ENCODE measurements at regions not wholly inside any gene's neighbourhood (a gene's known extent, or its start where the extent isn't known, plus 50 kb on each side); places are given as distances from the start of the nearest gene placed in this dataset.

DNA sequence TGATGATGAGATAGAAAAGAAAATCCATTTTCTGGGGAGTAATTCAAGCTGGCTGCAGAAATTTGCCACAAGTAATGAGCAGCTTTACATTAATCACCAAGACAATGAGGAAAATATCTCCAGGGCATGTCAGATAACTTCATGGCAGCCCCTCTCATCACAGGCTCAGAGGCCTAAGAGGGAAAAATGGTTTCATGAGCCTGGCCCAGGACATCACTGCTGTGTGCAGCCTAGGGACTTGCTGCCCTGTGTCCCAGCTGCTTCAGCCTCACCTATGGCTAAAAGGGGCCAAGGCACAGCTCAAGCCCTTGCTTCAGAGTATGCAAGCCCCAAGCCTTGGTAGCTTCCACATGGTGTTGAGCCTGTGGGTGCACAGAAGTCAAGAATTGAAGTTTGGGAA is 161.7 kb downstream of the OPA1 start:
- no peak for DNase-seq

DNA sequence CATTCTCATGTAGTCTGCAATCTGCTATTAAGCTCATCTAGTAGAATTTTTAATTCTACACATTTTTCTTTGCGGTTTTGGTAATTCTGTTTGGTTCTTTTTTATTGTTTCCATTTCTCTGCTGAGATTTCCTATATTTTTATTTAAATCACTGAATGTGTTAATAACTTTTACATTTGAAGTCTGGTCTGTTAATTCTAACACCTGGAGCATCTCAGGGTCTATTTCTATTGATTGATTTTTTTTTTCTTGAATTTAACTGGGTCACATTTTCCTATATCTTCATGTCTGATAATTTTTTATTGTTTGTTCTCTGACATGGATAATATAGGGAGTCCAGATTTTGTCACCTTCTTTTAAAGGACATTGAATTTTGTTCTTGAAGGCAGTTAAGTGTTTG is 163.5 kb downstream of the OPA1 start:
- no peak for DNase-seq

DNA sequence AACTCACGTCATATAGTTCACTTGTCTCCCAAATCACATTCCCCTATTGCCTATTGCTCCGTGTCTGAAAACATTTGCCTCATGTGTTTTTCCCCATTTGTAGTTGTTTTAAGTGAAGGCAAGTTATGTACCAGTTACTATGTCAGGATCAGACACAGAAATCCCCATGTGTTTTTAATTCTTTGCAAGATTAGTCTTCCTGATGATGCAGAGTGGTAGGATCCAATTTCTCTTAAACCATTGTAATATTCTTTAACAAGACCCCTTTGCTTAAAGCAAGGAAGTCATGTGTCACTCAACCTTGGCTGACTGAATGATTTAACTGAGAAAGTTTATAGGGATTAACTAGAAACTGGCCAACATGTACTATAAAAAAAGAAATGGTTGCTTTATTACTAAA is 164.4 kb downstream of the OPA1 start:
- DNase-seq: no peak

DNA sequence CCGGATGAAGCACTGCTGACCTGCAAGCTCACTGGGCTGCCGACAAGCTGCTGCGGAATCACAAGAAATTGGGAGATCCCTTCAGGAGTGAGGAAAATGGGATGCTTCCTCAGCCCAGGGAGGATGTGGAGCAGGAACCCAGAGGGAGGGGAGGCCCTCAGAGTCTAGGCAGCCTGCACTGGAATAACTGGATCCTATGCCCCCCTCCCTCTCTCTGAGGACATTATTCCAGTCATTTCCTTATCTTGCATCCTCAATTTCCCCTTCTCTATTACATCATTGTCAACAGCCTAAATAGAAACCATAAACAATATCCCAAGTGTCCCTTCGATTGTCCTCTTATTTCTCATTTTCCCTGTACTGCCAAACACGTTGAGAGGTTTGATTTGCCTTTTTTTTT is 169.0 kb downstream of the OPA1 start:
- no peak for DNase-seq

DNA sequence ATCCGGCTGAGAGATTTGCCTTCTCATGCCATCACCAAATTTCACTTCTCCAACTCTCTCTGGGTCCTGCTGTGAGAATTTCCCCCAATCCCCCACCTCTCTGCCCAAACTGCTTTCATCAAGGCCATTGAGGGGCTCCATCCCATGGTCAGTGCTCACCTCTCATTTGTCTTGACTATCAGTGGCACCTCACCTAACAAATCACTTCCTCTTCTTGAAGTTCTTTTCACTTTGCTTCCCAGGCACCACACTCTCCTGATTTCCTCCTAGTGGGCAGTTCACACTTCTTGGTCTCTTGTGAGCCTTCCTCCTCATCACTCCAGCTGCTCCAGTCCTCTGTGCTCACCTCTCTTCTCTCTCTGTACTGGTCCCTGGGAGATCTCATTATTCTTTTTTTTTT is 169.6 kb downstream of the OPA1 start:
- no peak for DNase-seq

DNA sequence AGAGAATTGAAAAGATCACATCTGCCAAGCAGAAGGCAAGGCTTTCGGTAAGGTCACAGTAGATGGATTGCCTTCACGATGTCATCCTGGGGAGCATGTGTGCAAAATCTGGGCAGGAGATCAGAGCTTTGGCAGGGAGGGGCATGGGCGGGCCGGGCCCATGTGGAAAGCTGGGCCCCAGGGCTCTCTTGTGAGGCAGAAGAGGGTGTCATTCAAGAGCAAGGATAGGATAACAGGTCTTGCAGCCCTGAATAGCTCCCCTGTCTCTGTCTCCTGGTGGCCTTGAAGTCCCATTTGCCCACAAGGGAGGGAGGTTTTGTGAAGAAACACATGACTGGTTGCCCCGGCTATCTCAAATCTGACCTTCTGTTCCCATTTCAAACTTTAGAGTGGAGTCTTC is 172.0 kb downstream of the OPA1 start:
- no peak for DNase-seq

DNA sequence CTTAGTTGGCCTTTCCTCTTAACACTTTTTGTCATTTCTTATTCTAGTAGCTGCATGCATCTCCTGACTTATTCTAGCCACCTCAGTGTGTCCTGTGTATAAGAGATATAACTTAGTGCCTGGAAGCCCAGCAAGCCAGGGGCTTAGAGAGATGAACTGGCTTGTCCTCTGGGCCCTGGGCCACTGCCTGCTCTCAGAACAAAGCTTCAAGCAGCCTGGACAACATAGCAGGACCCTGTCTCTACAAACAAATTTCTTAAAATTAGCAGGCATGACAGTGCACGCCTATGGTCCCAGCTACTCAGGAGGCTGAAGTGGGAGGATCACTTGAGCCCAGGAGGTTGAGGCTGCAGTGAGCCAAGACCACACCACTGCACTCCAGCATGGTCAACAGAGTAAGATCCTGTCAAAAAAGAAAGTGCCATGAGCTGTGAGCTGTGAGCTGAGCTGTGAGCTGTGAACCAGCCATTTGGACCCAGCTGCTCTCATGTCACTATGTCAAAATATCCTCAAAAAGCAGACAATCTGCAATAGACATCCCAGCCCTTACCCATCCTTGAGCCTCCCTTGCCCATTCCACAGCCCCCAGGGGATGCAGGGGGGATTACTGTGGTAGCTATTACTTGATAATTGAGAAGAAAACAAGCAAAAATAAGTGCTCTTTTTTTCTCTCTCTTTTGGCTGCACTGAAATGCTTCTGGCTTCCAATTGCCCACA is 174.5 kb downstream of the OPA1 start:
- no peak for DNase-seq

DNA sequence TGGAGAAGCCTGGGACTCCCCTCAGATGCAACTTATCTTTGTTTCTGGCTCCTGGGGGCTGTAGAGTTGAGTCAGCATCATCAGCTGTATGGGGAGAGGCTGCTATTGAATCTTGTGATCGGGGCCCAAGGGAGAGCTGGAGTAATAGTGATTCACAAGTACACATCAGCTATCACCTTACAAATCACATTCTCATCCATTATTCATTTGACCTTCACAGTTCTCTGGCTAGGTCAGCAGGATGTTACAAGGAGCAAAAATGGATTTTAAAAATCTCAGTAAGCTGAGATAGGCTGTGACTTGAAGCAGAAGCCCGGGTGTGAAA is 175.0 kb downstream of the OPA1 start:
- DNase-seq: no peak

DNA sequence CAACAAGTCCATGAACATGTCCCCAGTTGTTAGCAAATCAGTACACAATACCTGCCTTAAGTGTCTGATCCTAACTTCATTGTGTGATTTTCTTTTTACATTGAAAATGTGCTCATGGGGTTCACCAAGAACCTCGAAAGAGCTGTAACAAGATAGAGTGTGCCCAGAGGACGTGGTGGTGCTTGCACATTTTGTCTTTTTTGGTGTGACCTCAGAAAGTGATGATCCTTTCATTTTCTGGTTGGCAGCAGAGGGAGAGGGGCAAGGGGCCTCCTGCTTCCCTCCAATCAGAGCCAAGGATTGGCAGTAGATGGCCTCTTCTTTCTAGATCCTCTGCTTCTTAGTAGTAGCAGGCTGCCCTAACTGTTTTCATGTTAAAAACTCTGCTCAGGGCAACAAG is 176.4 kb downstream of the OPA1 start:
- DNase-seq: no peak

DNA sequence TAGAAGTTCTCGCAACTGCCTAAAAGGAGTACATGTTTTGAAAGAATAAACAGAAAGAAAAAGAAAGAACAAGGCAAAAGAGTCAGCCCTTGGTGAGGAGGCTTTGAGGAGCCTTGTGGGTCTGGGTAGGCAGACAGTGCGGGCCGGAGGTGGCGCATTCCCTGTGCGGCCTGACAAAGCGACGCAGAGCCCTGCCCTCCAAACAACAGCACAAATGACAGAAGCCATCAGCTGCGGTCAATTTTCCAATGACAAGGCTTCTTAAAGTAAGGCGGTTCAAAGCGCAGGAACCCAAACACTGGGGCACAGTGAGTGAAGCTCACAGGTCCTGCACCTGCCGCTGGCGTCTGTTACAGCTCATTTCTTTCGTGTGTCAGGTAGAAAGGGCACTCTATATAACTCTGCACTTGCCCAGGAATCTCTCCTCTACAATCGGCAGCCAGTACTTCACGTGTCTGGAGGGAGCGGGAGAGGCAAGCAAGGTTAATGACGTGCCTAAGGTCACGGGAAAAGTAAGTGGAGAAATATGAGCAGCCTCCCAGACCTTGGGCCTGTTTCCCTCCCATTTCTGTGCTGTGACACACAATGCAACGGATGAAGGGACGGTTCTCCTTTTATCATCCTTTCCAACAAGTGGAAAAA is 178.1 kb downstream of the OPA1 start:
- no peak for DNase-seq

DNA sequence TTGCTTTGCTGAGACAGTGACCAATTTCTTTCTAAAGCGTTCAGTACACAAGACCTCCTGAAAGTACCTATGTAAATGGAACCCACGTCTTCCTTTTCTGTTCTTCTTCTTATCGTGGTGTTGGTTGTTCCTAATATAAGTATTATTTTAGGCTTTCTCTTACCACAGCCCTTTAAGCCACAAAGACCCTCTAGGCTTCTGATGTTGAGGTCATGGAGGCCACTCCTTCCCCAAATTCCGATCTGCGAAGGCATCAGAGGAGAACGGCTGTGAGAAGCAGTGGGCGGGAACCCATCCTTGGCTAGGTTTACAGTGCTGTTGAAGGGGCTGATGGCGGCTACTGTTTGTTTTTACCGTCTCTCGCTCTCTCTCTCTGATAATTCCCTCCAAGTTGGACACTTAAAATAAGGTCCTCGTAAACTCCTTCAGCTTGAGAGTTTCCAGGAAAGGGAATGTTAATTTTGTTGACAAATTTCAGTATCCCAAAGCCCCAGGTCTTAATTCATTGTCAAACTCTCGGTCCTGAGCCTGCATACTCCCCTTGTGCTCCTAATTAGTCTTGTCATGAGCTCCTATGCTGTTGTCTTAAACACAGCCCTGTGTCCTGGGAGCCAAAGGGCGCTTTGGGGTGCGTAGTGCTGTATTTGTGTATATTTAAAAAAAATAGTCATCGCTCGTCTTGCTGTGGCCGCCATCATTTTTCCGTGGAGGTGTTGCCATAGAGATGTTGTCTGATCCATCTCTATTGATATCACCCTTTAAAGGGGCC is 178.8 kb downstream of the OPA1 start:
- DNase-seq: no peak

DNA sequence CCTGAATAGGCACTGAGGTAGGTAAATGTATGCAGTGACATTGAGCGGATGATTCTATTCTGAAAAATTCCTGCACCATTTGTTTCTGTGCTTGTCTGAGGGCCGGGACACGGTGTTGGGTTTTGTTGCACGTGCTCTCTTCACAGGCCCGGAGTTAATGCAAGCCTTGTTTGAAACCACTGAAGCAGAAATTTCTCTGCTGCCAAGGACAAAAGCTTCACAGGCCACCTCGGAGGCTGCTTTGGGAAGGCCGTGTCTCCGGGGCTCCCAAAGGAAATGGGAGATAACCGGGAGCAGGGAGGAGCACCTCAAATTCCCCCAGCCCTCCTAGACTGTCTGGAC is 179.4 kb downstream of the OPA1 start:
- no peak for DNase-seq

DNA sequence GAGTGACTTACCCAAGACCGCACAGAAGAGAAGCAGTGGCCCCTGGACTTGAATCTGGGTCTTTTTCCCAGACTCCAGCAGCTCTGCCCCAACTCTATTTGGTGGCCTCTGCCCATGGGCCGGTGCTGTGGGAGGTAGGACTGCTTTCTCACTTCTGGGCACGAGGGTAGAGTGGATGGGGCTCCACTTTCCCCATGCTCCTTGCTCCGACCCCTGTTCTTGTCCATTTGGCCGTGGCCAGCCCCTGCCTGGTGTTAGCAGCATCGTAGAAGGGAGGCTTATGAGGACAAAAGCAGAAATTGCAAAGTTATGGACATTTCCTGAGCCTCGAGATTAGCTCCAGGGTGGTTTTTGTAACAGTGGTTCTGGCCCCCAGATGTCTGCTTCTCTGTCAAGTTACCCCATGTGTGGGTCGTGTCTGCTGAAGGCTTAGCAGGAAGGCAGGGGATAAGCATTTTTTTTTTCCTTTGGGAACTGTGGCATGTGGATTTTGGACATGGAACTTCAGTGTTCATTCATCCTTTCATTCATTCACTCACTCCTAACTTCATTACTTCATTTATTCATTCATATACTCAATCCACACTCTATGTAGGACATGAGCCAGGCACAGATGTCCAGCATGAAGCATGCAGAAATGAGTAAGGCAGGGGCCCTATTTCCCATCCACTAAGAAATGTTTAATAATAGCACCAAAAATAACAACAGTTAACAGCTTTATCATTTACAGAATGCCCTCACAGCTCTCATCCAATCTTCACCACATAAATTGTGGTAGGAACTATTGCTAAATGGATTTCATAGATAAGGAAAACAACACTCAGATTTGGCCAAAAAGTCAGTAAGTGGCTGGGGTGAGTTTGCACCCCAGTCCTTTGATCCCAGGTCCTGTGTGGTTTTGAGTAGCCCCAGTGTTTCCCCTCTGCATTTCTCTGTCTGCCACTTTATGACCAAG is 180.5 kb downstream of the OPA1 start:
- no peak for DNase-seq

DNA sequence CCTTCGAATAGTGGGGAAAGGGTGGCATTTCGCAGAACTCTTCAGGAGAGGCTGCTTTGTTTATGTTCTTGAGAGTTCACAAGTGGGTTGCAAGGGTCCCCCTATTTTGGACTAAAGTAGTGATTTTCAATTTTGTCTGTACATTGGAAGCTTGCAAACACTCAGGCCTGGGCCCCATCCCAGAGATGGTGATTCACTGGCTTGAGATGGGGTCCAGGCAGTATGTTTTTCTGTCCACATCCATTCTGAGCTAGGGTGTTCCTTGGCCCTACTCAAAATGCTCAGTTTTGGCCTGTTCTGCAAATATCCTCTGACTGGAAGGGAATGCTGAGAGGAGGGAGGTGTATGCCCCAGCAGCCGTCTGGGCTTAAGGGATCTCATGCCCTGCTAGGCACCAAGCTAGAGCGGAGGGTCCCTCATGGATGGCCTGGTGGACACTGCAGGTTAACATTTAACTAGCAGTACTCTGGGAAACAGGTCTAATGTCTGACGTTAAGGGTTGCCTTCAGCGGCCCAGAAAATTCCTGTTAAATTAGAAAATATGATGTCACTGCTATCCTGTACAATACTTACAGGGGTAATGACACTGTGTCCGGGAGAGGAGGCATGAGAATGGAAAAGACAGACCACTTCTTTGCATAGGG is 181.4 kb downstream of the OPA1 start:
- no peak for DNase-seq

DNA sequence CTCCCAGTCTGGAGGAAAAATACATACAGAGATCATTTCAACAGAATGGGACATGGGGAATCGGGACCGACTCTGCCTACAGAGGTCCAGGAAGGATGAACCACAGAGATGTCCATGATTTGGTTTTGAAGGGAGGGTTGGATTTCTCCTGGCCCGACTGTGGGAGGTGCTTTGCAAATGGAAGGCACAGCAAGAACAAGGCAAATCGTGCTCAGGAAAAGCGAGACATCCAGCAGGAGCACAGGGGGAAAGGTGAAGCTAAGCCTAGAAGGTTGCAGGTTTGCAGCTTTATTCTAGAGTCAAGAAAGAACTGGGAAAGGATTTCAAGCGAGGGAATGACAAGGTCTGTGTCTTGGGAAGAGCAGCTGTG is 181.9 kb downstream of the OPA1 start:
- DNase-seq: no peak

DNA sequence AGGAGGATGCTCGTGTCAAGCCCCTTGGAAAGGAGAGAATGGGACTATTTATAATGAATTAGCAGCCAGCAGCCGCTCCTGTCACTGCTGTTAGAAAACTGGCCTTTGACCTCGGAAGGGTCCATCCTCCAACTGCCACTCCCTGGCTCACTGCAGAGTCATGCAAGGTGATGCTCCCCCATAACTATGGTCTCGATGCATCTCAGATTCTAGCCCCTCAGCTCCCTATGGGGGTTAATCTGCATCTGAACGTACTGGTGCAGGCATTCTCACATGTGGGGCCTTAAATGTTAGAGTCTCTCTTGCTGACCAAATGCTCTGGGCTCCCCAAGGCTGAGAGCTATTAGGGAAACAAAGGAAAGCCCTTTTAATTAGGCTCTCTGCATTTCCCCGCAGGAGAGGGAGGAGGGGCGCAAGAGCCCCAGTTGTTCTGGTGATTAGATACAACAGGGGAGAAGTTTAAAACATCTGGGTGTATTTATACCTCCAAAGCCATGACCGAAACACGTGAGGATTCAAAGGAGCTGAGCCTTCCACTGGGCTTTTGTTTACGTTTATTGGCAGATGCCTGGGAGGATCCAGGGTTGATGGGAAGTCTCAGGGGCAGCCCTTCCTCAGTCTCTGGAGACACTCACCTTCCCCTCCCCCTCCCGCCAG is 182.5 kb downstream of the OPA1 start:
- no peak for DNase-seq

DNA sequence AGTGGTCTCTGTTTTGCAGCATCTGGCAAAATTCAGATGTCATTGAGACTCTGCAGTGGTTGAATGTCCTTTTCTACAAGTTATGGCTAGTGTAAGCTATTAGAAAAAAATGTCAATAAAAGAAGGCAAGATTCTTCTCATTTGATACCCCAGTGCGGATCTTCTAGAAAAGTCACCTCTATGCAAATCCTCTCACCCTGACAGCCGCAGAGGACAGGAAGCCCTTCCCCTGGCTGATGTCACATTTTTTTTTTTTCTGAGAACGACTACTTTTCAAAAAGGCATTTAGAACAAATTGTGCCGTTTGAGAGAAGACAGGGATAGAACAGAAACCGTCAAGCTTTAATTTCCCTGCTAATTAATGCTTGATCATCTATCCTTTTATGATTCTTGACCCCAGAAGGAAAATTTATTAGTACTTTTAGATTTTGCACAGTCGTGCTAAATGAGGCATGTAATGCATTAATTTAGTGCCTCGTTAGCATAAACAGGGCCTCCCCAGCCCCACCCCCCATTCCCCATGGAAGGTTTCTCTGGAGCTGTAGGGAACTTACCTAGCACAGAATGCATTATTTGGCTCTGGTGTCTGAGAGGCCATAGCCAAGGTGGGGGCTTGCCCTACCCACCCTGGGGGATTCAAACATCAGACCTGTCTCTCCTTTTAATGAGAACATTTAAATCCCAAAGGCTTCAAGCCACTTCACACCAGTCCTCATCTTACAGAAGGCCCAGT is 183.8 kb downstream of the OPA1 start:
- no peak for DNase-seq

DNA sequence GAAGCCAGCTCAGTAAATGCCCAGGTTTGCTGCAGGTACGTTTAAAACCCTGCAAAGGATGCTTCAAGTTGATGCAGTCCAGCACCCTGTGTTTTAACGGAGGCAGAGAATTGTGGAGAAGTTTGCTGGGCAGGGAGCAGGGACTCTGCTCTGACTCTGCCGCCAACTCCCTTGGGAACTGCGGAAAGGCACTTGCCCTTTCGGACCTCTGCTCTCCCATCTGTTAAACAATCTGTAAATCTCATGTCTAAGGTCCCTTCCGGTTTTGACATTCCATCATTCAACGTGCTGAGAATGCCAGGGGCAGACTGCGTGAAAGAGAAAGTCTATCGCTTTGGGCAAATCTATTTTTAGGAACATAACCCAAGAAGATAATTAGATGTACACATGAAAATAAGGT is 184.5 kb downstream of the OPA1 start:
- no peak for DNase-seq

DNA sequence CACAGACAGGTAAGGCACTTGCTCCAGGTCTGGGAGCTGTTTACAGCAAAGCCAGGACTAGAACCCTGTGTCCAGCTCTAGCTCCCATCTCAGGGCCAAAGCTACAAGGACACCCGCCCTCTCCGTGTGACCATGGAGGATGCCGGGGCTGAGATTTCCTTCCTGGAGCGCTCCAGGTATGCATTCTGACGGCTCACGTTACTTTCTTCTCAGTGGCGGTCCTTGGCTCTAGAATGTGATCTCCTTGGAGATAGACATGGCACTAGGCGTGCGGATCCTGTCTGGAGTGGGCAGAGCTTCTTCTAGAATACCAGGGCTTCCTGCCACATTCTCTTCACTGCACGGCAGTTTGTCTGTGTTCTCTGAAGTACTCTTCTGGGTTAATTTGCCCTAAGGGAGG is 185.7 kb downstream of the OPA1 start:
- DNase-seq: no peak

DNA sequence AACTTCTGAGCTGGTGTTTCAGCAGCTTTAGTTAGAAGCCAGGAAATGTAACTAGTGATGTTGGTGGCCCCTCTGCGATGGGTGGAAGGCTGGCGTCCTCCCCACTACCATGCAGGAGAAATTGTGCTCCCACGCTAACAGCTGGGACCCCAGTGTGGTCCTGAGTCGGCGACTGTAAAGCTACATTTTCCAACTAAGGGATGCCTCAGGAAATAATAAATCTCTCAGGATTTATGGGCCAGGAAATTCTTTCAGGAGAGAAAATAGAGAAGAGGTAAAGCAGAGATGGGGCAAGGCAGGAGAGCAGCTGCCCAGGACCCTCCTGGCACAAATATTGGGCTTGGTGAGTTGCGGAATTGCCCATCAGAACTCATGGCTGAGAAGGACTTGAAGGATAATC is 186.9 kb downstream of the OPA1 start:
- DNase-seq: no peak

DNA sequence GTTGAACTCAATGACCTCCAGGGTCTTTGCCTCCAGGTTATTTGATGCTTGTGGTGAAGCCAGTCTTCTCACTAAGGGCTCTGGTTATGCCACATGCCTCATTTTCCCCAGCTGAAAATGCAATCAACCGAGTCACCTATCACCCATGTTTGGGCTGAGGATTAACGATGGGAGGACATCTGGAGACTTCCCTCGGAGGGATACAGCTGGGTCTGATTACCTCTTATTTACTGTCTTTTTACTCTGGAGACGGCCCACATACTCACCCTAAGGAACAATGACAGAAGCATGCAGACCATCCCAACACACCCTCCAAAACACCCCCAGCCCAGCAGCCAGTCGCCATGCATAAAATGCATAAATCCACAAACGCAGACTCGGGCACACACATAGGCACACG is 187.4 kb downstream of the OPA1 start:
- DNase-seq: no peak
